Spleen (tissue), 11 donors: ENCODE measurements at regions not wholly inside any gene's neighbourhood (a gene's known extent, or its start where the extent isn't known, plus 50 kb on each side); places are given as distances from the start of the nearest gene placed in this dataset.
"Not testable (repeated sequence)": the region's sequence is repeated elsewhere in the genome, so short reads cannot be mapped to it uniquely, and the experiment has no call there.

Source experiments
- DNase-seq: peaks from one replicate; pipeline ENCODE4 v3.0.0-alpha.2; 2020
- H3K27ac ChIP-seq, 8 donors: fragments of 200-600 bp; sonication (generic) in 7 of 8; 1 replicate in 4 of 8; 2 replicates in 4 of 8; pipeline versions ENCODE4 v1.5.0 to v1.8.0; 2016 to 2021; ENCODE audit warnings: inconsistent platforms in 4 of 8, mild to moderate bottlenecking in 4 of 8, moderate library complexity in 1 of 8
- H3K27me3 ChIP-seq, 7 donors: fragments of 200-600 bp; sonication (generic) in 6 of 7; replicated peaks in 1 of 7; 1 replicate in 4 of 7; 2 replicates in 3 of 7; pipeline versions ENCODE4 v1.5.0 to v1.8.0; 2016 to 2021; ENCODE audit warnings: inconsistent platforms in 3 of 7, mild to moderate bottlenecking in 1 of 7
- H3K36me3 ChIP-seq, 6 donors: fragments of 200-600 bp; sonication (generic) in 5 of 6; 1 replicate in 4 of 6; 2 replicates in 2 of 6; pipeline versions ENCODE4 v1.5.0 to v1.8.0; 2016 to 2021; ENCODE audit warnings: inconsistent platforms in 2 of 6
- H3K4me1 ChIP-seq, 6 donors: fragments of 200-600 bp; sonication (generic) in 5 of 6; 1 replicate in 3 of 6; 2 replicates in 3 of 6; pipeline versions ENCODE4 v1.5.0 to v1.8.0; 2016 to 2021; ENCODE audit warnings: inconsistent platforms in 3 of 6
- H3K4me3 ChIP-seq, 8 donors: fragments of 200-600 bp; sonication (generic) in 7 of 8; 1 replicate in 4 of 8; 2 replicates in 4 of 8; pipeline versions ENCODE4 v1.5.0 to v1.8.0; 2016 to 2021; ENCODE audit warnings: inconsistent platforms in 4 of 8, mild to moderate bottlenecking in 4 of 8, moderate library complexity in 2 of 8
- H3K9me3 ChIP-seq, 8 donors: fragments of 200-600 bp; sonication (generic) in 7 of 8; 1 replicate in 4 of 8; 2 replicates in 4 of 8; pipeline versions ENCODE4 v1.5.0 to v1.8.0; 2016 to 2021; ENCODE audit warnings: inconsistent platforms in 4 of 8
- CTCF ChIP-seq, 11 experiments: fragments of 200-600 bp in 7 of 11; fragments of 450-650 bp in 4 of 11; sonication (generic) in 4 of 11; IDR thresholded peaks in 8 of 11; conservative IDR thresholded peaks in 3 of 11; 1 replicate in 7 of 11; 2 replicates in 4 of 11; pipeline versions ENCODE4 v1.4.0 to v1.8.0; 2016 to 2021; ENCODE audit warnings: antibody characterized with exemption in 11 of 11, inconsistent platforms in 4 of 11, mild to moderate bottlenecking in 1 of 11
- POLR2A ChIP-seq, 3 donors: fragments of 450-650 bp; IDR thresholded peaks; one replicate each; pipeline ENCODE4 v1.5.1; 2017; ENCODE audit warnings: antibody characterized with exemption in 3 of 3, mild to moderate bottlenecking in 1 of 3
- POLR2AphosphoS5 ChIP-seq, 3 donors: sonication (generic); formaldehyde crosslinking; IDR thresholded peaks; one replicate each; pipeline ENCODE4 v1.5.1; 2017; ENCODE audit warnings: antibody characterized with exemption in 3 of 3
- WGBS, 5 donors: extraction: QIAGEN DNeasy Blood & Tissue Kit in 3 of 5; methylation state at CpG; one replicate each; pipeline versions ENCODE4 v1.1.5 to v1.1.7; 2013 to 2018; 5-methylcytosine and 5-hydroxymethylcytosine counted together
- intact Hi-C: fragments of 100-400 bp; cut with DNase I; formaldehyde crosslinking; loops from one replicate; pipeline ENCODE4 v1.15.0; 2023; ENCODE audit warnings: low total_unique reads
- donor health status: healthy with polysubstance abuse.
- donor health status: DM: no; HTN: no; CAD: no; lungs with moderate emphysema.
- donor health status: DM: no; HTN: no; CAD: no.
- donor health status: Bipolar disorder and iron deficiency.
- donor health status: healthy.
- donor health status: DM: no; HTN: no; CAD: no.
- donor health status: DM: yes; HTN: yes; CAD: no.

DNA sequence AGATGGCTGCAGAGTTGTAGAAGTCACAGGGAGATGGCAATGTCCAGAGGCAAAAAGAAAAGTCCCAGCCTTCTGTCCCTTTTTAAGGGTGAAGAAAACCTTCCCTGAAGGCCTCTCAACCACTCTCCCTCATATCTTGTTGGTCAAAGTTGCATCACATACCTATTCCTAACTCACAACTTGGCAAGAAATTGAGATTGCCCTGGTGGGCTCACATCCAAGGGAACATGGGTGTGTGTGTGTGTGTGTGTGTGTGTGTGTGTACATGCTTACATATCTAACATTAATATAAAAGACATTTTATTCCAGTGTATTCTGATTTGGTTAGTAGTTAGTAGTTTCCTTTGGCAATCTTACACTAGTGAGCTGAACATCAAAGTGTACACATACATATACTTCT, 144.3 kb upstream of the SALL4 start:
- intact Hi-C loops, result no loop called here
- no peaks in the 10 kb centered on the region for H3K27me3 ChIP-seq
- no peak overlapping the region for H3K4me3 ChIP-seq
- no peak for TF ChIP-seq POLR2A (IDR thresholded peaks at IDR 0.05)
- no peak for TF ChIP-seq CTCF (IDR thresholded peaks at IDR 0.05 in 8 of 11, conservative IDR thresholded peaks at IDR 0.05 in 3 of 11)
- TF ChIP-seq POLR2AphosphoS5 (IDR thresholded peaks at IDR 0.05), result no peak
- H3K36me3 ChIP-seq, result no peaks in the 10 kb centered on the region
- H3K4me1 ChIP-seq, result no peaks in the 10 kb centered on the region
- H3K27ac ChIP-seq, result no peak overlapping the region
- DNase-seq, result no peak
- H3K9me3 ChIP-seq, result no peaks in the 10 kb centered on the region

DNA sequence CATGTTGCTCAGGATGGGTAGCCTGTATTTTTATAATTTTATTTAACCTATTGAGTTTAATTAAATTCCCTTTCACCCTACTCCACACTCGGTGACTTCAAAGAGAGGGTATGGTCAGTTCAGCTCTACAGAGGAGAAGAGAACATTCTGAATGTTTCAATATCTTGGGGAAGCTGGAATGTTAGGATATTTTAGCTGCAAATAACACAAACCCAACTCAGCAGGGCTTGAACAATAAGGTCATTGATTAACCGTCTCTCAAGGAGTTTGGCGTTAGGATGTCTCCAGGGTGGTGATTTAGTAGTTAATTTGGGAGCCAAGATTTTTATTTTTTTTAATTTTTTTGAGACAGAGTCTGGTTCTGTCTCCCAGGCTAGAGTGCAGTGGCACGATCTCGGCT, 143.6 kb upstream of the SALL4 start:
- Histone ChIP-seq H3K9me3 (no peaks in the 10 kb centered on the region), H3K27ac (no peak overlapping the region), H3K4me3 (no peak overlapping the region), H3K4me1 (no peaks in the 10 kb centered on the region), H3K27me3 (no peaks in the 10 kb centered on the region), H3K36me3 (no peaks in the 10 kb centered on the region)
- TF ChIP-seq POLR2AphosphoS5 (IDR thresholded peaks at IDR 0.05), result no peak
- no peak for TF ChIP-seq CTCF (IDR thresholded peaks at IDR 0.05 in 8 of 11, conservative IDR thresholded peaks at IDR 0.05 in 3 of 11)
- TF ChIP-seq POLR2A (IDR thresholded peaks at IDR 0.05), result no peak
- intact Hi-C loops, result no loop called here
- 91 to 97% (median 93%) methylated on average over 5 of the region's 5 CpGs for WGBS, 5 donors
- DNase-seq, result no peak

- WGBS, 5 donors, result 57 to 81% (median 76%) methylated on average over 5 of the region's 5 CpGs
- DNase-seq, result no peak
- intact Hi-C loops, result no loop called here
Measured at GRCh38 chr20:51945177-51945576, 142.9 kb upstream of the SALL4 start.

DNA sequence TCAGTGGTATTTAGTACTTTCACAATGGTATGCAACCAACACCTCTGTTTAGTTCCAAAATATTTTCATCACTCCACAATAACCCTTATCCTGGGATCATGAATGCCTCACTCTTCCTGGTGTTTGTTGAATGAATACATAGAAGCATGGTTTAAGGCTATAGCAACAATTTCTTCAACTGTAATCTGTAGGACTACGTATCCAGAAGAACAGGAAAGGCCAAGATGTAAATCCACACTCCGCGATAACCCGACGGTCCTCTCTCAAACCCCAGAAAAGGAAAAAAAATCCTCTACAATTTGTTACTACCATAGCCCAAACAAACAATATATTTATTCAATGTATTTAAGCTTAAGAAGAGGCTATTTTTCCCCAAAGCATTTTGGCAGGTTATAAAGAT, 141.4 kb upstream of the SALL4 start:
- Histone ChIP-seq H3K36me3 (no peaks in the 10 kb centered on the region), H3K27ac (no peak overlapping the region), H3K9me3 (no peaks in the 10 kb centered on the region), H3K4me1 (no peaks in the 10 kb centered on the region), H3K27me3 (no peaks in the 10 kb centered on the region), H3K4me3 (no peak overlapping the region)
- 91 to 98% (median 97%) methylated on average over 5 of the region's 5 CpGs for WGBS, 5 donors
- intact Hi-C loops, result no loop called here
- TF ChIP-seq POLR2AphosphoS5 (IDR thresholded peaks at IDR 0.05), result no peak
- TF ChIP-seq CTCF (IDR thresholded peaks at IDR 0.05 in 8 of 11, conservative IDR thresholded peaks at IDR 0.05 in 3 of 11), result no peak
- no peak for TF ChIP-seq POLR2A (IDR thresholded peaks at IDR 0.05)
- DNase-seq, result no peak

More at GRCh38 chr20:51945177-51945576, 142.9 kb upstream of the SALL4 start:
- Histone ChIP-seq H3K4me3 (no peak overlapping the region), H3K4me1 (no peaks in the 10 kb centered on the region), H3K27me3 (no peaks in the 10 kb centered on the region), H3K27ac (no peak overlapping the region), H3K36me3 (no peaks in the 10 kb centered on the region), H3K9me3 (no peaks in the 10 kb centered on the region)
- TF ChIP-seq POLR2A (IDR thresholded peaks at IDR 0.05), result no peak
- no peak for TF ChIP-seq CTCF (IDR thresholded peaks at IDR 0.05 in 8 of 11, conservative IDR thresholded peaks at IDR 0.05 in 3 of 11)
- no peak for TF ChIP-seq POLR2AphosphoS5 (IDR thresholded peaks at IDR 0.05)

DNA sequence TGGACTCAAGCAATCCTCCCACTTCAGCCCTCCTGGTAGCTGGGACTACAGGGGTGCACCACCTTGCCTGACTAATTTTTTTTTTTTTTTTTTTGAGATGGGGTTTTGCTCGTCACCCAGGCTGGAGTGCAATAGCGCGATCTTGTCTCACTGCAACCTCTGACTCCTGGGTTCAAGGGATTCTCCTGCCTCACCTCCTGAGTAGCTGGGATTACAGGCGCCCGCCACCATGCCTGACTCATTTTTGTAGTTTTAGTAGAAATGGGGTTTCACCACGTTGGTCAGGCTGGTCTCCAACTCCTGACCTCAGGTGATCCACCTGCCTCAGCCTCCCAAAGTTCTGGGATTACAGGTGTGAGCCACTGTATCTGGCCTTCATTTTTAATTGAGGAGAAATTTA, 141.0 kb upstream of the SALL4 start:
- H3K27me3 ChIP-seq, H3K27ac ChIP-seq, DNase-seq, H3K36me3 ChIP-seq, H3K9me3 ChIP-seq, intact Hi-C loops, H3K4me1 ChIP-seq, H3K4me3 ChIP-seq: not testable (repeated sequence)
- 80 to 94% (median 86%) methylated on average over 6 of the region's 6 CpGs for WGBS, 5 donors
